H1 (cell line): ENCODE measurements at regions not wholly inside any gene's neighbourhood (a gene's known extent, or its start where the extent isn't known, plus 50 kb on each side); places are given as distances from the start of the nearest gene placed in this dataset.

Experiments used
- CHD7 ChIP-seq: fragments of 300-600 bp; sonication (generic); IDR thresholded peaks from 2 replicates; pipeline ENCODE4 v1.7.1; 2012; ENCODE audit warnings: low read length, moderate library complexity, mild to moderate bottlenecking, inconsistent platforms; ENCODE audit not compliant: insufficient replicate concordance
- HDAC2 ChIP-seq, 2 experiments: fragments of 300-600 bp in 1 of 2; sonication (generic) in 1 of 2; IDR thresholded peaks; 2 replicates each; pipeline ENCODE4 v1.6.1; 2011 to 2012; ENCODE audit warnings: low read depth in 2 of 2, low read length in 2 of 2, mild to moderate bottlenecking in 2 of 2, moderate library complexity in 2 of 2, borderline replicate concordance in 1 of 2, inconsistent platforms in 1 of 2
- JUN ChIP-seq: IDR thresholded peaks from 2 replicates; pipeline ENCODE4 v1.6.1; 2011; ENCODE audit warnings: low read depth, mild to moderate bottlenecking, improper control_type of control experiment, low read length
- NRF1 ChIP-seq: IDR thresholded peaks from 2 replicates; pipeline ENCODE4 v1.6.1; 2011; ENCODE audit warnings: mild to moderate bottlenecking, low read depth, low read length, improper control_type of control experiment
- POLR2AphosphoS5 ChIP-seq: IDR thresholded peaks from 2 replicates; pipeline ENCODE4 v1.6.1; 2011; ENCODE audit warnings: low read depth, low read length
- POU5F1 ChIP-seq: IDR thresholded peaks from 2 replicates; pipeline ENCODE4 v1.6.1; 2011; ENCODE audit warnings: low read depth, mild to moderate bottlenecking, low read length, moderate library complexity
- RFX5 ChIP-seq: IDR thresholded peaks from 2 replicates; pipeline ENCODE4 v1.6.1; 2011; ENCODE audit warnings: low read depth, low read length, improper control_type of control experiment, borderline replicate concordance
- SIRT6 ChIP-seq: IDR thresholded peaks from one replicate; pipeline ENCODE4 v1.7.1; 2012; ENCODE audit warnings: low read length, inconsistent platforms
- SIX5 ChIP-seq: IDR thresholded peaks from 2 replicates; pipeline ENCODE4 v1.6.1; 2011; ENCODE audit warnings: mild to moderate bottlenecking, low read depth, low read length
- TBP ChIP-seq: IDR thresholded peaks from 2 replicates; pipeline ENCODE4 v1.6.1; 2011; ENCODE audit warnings: low read depth, low read length, improper control_type of control experiment

- TF ChIP-seq CHD7 (no peak), POLR2AphosphoS5 (no peak), RFX5 (no peak), TBP (no peak), HDAC2 (IDR thresholded peaks at IDR 0.05; ENCODE audit: borderline replicate concordance in 1 of 2, low read depth in 2 of 2, low read length in 2 of 2) (no peak), POU5F1 (no peak), NRF1 (no peak), JUN (no peak), SIRT6 (no peak), SIX5 (no peak)
These were observed 79.7 kb downstream of the MRPS30 start (continued) for GRCh38 chr5:44888435-44888834.
